SK-N-SH (cell line): ENCODE measurements at regions not wholly inside any gene's neighbourhood (a gene's known extent, or its start where the extent isn't known, plus 50 kb on each side); places are given as distances from the start of the nearest gene placed in this dataset.

Source experiments
- EZH2phosphoT487 ChIP-seq: fragments of 200-600 bp; sonication (generic); IDR thresholded peaks from 2 replicates; pipeline ENCODE4 v1.6.1; 2017; ENCODE audit warnings: low read depth, mixed run types, mild to moderate bottlenecking, antibody characterized with exemption, moderate library complexity, borderline replicate concordance
- JUND ChIP-seq: IDR thresholded peaks from 2 replicates; pipeline ENCODE4 v1.4.0; 2012
- MXI1 ChIP-seq: IDR thresholded peaks from 2 replicates; pipeline ENCODE4 v1.6.1; 2012; ENCODE audit warnings: mild to moderate bottlenecking, low read depth, low read length, improper control_type of control experiment
- RCOR1 ChIP-seq: fragments of 150-350 bp; IDR thresholded peaks from 2 replicates; pipeline ENCODE4 v1.6.1; 2017; ENCODE audit warnings: antibody characterized with exemption, low read length
- TF ChIP-seq, protein P1 (sequence below): fragments of 200-600 bp; sonication (generic); IDR thresholded peaks from 2 replicates; pipeline ENCODE4 v1.6.1; 2017; ENCODE audit warnings: antibody characterized with exemption, mild to moderate bottlenecking, moderate library complexity
- TF ChIP-seq, protein P2 (sequence below): IDR thresholded peaks from 2 replicates; pipeline ENCODE4 v1.4.0; 2012; ENCODE audit warnings: low read depth, borderline replicate concordance
- TF ChIP-seq, protein P3 (sequence below): IDR thresholded peaks from 2 replicates; pipeline ENCODE4 v1.4.0; 2012; ENCODE audit warnings: low read depth, borderline replicate concordance
- TF ChIP-seq, protein P4 (sequence below): IDR thresholded peaks from 2 replicates; pipeline ENCODE4 v1.6.1; 2012; ENCODE audit warnings: mild to moderate bottlenecking, low read depth, low read length, moderate library complexity

DNA sequence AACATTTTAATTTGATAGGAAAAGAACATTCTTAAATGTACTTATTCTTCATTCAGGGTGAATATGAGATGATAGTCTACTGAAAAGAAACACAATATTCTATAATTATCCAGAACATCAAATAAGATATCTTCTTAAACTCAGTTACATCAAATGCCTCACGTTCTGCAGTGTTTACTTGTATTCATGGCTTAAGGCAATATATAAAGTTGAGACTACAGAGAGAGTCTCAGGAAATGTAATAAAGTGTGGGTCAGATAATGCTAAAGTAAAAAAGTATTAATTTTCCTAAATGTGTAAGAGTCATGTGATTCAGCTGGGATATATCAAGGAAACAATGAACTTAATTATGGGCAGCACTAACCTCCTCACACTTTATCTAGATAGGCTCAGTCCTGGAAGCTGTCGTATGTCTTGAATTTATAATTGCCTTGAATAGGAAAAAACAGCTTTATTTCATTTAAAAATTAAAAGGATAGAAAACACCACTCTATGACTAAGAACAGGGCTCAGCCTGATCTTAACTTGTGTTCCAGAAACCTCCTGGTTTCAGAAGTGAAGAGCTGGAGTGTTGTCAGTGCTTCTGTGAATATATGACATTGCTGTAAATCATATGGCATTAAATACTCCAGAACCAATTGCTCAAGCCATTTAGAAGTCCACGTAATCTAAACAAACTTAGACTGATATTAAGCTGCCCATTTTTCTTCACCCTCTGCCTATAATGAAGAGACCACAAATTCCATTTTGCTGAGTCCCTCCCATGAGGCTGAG lies 240.2 kb downstream of the FSIP2 start:
- TF ChIP-seq, protein P1, sequence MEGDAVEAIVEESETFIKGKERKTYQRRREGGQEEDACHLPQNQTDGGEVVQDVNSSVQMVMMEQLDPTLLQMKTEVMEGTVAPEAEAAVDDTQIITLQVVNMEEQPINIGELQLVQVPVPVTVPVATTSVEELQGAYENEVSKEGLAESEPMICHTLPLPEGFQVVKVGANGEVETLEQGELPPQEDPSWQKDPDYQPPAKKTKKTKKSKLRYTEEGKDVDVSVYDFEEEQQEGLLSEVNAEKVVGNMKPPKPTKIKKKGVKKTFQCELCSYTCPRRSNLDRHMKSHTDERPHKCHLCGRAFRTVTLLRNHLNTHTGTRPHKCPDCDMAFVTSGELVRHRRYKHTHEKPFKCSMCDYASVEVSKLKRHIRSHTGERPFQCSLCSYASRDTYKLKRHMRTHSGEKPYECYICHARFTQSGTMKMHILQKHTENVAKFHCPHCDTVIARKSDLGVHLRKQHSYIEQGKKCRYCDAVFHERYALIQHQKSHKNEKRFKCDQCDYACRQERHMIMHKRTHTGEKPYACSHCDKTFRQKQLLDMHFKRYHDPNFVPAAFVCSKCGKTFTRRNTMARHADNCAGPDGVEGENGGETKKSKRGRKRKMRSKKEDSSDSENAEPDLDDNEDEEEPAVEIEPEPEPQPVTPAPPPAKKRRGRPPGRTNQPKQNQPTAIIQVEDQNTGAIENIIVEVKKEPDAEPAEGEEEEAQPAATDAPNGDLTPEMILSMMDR: no peak
- TF ChIP-seq MXI1 (peak; percentile 27; the same call in 1 of the 2 replicates), JUND (no peak), RCOR1 (peak; percentile 82; the same call in 1 of the 2 replicates), EZH2phosphoT487 (no peak)
- TF ChIP-seq, protein P2, sequence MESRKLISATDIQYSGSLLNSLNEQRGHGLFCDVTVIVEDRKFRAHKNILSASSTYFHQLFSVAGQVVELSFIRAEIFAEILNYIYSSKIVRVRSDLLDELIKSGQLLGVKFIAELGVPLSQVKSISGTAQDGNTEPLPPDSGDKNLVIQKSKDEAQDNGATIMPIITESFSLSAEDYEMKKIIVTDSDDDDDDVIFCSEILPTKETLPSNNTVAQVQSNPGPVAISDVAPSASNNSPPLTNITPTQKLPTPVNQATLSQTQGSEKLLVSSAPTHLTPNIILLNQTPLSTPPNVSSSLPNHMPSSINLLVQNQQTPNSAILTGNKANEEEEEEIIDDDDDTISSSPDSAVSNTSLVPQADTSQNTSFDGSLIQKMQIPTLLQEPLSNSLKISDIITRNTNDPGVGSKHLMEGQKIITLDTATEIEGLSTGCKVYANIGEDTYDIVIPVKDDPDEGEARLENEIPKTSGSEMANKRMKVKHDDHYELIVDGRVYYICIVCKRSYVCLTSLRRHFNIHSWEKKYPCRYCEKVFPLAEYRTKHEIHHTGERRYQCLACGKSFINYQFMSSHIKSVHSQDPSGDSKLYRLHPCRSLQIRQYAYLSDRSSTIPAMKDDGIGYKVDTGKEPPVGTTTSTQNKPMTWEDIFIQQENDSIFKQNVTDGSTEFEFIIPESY: no peak
- TF ChIP-seq, protein P3, sequence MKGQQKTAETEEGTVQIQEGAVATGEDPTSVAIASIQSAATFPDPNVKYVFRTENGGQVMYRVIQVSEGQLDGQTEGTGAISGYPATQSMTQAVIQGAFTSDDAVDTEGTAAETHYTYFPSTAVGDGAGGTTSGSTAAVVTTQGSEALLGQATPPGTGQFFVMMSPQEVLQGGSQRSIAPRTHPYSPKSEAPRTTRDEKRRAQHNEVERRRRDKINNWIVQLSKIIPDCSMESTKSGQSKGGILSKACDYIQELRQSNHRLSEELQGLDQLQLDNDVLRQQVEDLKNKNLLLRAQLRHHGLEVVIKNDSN: no peak
- TF ChIP-seq, protein P4, sequence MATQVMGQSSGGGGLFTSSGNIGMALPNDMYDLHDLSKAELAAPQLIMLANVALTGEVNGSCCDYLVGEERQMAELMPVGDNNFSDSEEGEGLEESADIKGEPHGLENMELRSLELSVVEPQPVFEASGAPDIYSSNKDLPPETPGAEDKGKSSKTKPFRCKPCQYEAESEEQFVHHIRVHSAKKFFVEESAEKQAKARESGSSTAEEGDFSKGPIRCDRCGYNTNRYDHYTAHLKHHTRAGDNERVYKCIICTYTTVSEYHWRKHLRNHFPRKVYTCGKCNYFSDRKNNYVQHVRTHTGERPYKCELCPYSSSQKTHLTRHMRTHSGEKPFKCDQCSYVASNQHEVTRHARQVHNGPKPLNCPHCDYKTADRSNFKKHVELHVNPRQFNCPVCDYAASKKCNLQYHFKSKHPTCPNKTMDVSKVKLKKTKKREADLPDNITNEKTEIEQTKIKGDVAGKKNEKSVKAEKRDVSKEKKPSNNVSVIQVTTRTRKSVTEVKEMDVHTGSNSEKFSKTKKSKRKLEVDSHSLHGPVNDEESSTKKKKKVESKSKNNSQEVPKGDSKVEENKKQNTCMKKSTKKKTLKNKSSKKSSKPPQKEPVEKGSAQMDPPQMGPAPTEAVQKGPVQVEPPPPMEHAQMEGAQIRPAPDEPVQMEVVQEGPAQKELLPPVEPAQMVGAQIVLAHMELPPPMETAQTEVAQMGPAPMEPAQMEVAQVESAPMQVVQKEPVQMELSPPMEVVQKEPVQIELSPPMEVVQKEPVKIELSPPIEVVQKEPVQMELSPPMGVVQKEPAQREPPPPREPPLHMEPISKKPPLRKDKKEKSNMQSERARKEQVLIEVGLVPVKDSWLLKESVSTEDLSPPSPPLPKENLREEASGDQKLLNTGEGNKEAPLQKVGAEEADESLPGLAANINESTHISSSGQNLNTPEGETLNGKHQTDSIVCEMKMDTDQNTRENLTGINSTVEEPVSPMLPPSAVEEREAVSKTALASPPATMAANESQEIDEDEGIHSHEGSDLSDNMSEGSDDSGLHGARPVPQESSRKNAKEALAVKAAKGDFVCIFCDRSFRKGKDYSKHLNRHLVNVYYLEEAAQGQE: no peak
